Suprapubic skin (tissue), 4 donors: ENCODE measurements at regions not wholly inside any gene's neighbourhood (a gene's known extent, or its start where the extent isn't known, plus 50 kb on each side); places are given as distances from the start of the nearest gene placed in this dataset.

Source experiments
- DNase-seq, 2 donors: peaks; one replicate each; pipeline ENCODE4 v3.0.0-alpha.2; 2019; ENCODE audit warnings: low spot score in 2 of 2
- H3K27ac ChIP-seq: fragments of 200-600 bp; sonication (generic); one replicate; pipeline ENCODE4 v1.5.1; 2019
- H3K27me3 ChIP-seq: fragments of 200-600 bp; sonication (generic); one replicate; pipeline ENCODE4 v1.5.1; 2019
- H3K36me3 ChIP-seq: fragments of 200-600 bp; sonication (generic); one replicate; pipeline ENCODE4 v1.5.1; 2019
- H3K4me1 ChIP-seq: fragments of 200-600 bp; sonication (generic); one replicate; pipeline ENCODE4 v1.5.1; 2019
- H3K4me3 ChIP-seq: fragments of 200-600 bp; sonication (generic); one replicate; pipeline ENCODE4 v1.5.1; 2019; ENCODE audit warnings: mild to moderate bottlenecking
- H3K9me3 ChIP-seq: fragments of 200-600 bp; sonication (generic); one replicate; pipeline ENCODE4 v1.5.1; 2019
- EP300 ChIP-seq: sonication (generic); formaldehyde crosslinking; IDR thresholded peaks from one replicate; pipeline ENCODE4 v1.6.1; 2017; ENCODE audit warnings: antibody characterized with exemption
- POLR2A ChIP-seq, 2 donors: fragments of 450-650 bp; IDR thresholded peaks; one replicate each; pipeline ENCODE4 v1.6.1; 2017; ENCODE audit warnings: antibody characterized with exemption in 2 of 2, mild to moderate bottlenecking in 2 of 2, moderate library complexity in 2 of 2
- POLR2AphosphoS5 ChIP-seq, 3 donors: sonication (generic); formaldehyde crosslinking; IDR thresholded peaks; one replicate each; pipeline ENCODE4 v1.6.1; 2017; ENCODE audit warnings: antibody characterized with exemption in 3 of 3
- WGBS: methylation state at CpG from one replicate; pipeline ENCODE4 v1.1.5; 2018; 5-methylcytosine and 5-hydroxymethylcytosine counted together
- TF ChIP-seq, protein P1 (sequence below), 2 donors: fragments of 200-600 bp in 1 of 2; fragments of 450-650 bp in 1 of 2; sonication (generic) in 1 of 2; IDR thresholded peaks; one replicate each; pipeline ENCODE4 v1.5.1; 2016 to 2019; ENCODE audit warnings: antibody characterized with exemption in 2 of 2, mild to moderate bottlenecking in 1 of 2, moderate library complexity in 1 of 2

DNA sequence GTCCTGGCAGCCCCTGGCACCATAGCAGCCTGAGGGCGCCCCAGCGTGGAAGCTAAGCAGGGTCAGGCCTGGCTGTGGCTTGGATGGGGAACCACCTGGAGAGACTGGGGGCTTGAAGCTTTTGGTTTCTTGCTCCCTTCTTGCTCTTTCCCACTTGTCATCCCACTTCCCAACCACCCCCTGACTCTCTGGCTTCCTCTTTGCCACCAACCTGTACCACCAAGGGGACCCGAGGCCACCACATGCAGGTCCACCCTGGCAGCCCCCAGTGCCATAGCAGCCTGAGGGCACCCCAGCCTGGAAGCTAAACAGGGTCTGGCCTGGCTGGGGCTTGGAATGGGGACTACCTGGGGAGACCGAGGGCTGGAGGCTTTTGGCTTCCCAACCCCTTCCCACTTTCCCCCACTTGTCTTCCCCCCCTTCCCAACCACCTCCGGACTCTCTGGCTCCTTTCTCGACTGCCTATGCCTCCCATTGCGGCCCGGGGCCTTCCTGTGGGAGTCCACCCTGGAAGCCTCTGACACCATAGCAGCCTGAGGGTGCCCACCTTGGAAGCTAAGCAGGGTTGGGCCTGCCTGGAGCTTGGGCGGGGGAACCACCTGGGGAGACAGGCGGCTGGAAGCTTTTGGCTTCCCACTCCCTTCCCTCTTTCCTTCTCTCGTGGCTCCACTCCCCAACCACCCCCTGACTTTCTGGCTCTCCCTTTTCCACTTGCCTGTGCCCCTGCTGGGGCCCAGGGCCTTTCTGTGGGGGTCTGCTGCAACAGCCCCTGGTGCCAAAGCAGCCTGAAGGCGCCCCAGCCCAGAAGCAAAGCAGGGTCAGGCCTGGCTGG, 2294.4 kb downstream of the TP53TG3F start:
- Histone ChIP-seq H3K4me1 (no peaks in the 10 kb centered on the region), H3K36me3 (no peaks in the 10 kb centered on the region), H3K9me3 (peaks cover 12% of the 10 kb centered on the region), H3K4me3 (no peak overlapping the region), H3K27ac (no peak overlapping the region), H3K27me3 (no peaks in the 10 kb centered on the region)
- peak in 1 of 2 donors; percentile 72 for DNase-seq
- 78% methylated on average over 12 of the region's 12 CpGs for WGBS
- TF ChIP-seq EP300 (no peak), POLR2A (IDR thresholded peaks at IDR 0.05) (no peak), POLR2AphosphoS5 (IDR thresholded peaks at IDR 0.05) (no peak)
- TF ChIP-seq, protein P1, sequence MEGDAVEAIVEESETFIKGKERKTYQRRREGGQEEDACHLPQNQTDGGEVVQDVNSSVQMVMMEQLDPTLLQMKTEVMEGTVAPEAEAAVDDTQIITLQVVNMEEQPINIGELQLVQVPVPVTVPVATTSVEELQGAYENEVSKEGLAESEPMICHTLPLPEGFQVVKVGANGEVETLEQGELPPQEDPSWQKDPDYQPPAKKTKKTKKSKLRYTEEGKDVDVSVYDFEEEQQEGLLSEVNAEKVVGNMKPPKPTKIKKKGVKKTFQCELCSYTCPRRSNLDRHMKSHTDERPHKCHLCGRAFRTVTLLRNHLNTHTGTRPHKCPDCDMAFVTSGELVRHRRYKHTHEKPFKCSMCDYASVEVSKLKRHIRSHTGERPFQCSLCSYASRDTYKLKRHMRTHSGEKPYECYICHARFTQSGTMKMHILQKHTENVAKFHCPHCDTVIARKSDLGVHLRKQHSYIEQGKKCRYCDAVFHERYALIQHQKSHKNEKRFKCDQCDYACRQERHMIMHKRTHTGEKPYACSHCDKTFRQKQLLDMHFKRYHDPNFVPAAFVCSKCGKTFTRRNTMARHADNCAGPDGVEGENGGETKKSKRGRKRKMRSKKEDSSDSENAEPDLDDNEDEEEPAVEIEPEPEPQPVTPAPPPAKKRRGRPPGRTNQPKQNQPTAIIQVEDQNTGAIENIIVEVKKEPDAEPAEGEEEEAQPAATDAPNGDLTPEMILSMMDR (IDR thresholded peaks at IDR 0.05): no peak

DNA sequence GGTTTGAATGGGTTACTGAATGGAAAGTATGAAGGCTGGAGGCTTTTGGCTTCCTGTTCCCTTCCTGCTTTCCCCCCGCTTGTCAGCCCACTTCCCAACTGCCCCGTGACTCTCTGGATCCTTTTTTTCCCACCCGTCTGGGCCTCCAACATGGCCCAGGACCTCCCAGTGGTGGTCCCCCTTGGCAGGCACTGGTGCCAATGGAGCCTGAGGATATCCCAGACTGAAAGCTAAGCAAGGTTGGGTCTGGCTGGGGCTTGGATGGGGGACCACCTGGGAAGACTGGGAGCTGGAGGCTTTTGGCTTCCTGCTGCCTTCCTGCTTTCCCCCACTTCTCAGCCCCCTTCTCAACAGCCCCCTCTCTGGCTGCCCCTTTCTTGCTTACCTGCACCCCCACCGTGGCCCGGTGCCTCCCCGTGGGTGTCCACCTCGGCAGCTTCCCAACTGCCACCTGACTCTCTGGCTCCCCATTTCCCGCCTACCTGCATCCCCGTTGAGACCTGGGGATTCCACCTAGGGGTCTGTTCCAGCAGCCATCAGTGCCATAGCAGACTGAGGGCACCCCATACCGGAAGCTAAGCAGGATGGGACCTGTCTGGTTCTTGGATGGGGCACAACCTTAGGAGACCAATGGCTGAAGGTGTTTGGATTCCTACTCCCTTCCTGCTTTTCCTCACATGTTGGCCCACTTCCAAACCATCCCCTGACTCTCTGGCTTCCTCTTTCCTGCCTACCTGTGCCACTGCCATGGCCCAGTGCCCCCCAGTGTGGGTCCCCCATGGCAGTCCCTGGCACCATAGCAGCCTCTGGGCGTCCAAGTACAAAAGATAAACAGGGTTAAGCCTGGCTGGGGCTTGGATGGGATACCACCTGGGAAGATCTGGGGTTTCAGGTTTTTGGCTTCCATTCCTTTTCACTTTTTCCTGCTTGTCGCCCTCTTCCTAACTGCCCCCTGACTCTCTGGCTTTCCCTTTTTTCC, 2295.3 kb downstream of the TP53TG3F start:
- Histone ChIP-seq H3K4me1 (no peaks in the 10 kb centered on the region), H3K9me3 (peaks cover 12% of the 10 kb centered on the region), H3K36me3 (no peaks in the 10 kb centered on the region), H3K27me3 (no peaks in the 10 kb centered on the region), H3K27ac (no peak overlapping the region), H3K4me3 (no peak overlapping the region)
- 86% methylated on average over 12 of the region's 12 CpGs for WGBS
- TF ChIP-seq POLR2A (IDR thresholded peaks at IDR 0.05) (no peak), EP300 (no peak), POLR2AphosphoS5 (IDR thresholded peaks at IDR 0.05) (no peak)
- TF ChIP-seq, protein P1 (IDR thresholded peaks at IDR 0.05): no peak
- DNase-seq: peak in 1 of 2 donors; percentile 62

DNA sequence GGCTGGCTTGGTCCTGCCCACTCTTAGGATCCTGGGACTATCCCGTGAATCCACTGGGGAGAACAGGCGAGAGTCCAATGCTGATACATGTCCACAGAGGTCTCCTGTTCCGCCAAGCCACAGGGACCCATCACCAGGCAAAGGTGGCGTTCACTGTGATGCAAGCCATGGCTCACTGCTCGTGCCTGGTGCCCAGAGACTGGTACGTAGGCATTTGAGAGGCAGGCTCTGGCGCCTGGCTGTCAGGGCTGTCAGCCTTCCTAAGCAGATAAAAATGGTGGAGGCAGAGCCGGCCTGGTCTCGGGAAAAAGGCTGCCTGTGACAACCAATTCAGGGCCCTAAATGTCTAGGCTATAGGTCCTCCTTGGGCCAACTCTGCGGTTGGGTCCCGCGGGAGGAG, 2329.0 kb downstream of the TP53TG3F start:
- no peak for TF ChIP-seq POLR2AphosphoS5 (IDR thresholded peaks at IDR 0.05)
- no peak for TF ChIP-seq POLR2A (IDR thresholded peaks at IDR 0.05)
- no peak for TF ChIP-seq EP300
- TF ChIP-seq, protein P1 (IDR thresholded peaks at IDR 0.05): no peak
- H3K27ac ChIP-seq: no peak overlapping the region
- no peaks in the 10 kb centered on the region for H3K27me3 ChIP-seq
- DNase-seq: no peak
- no peak overlapping the region for H3K4me3 ChIP-seq
- H3K36me3 ChIP-seq: no peaks in the 10 kb centered on the region
- WGBS: 78% methylated on average over 8 of the region's 12 CpGs
- H3K9me3 ChIP-seq: peaks cover 11% of the 10 kb centered on the region
- no peaks in the 10 kb centered on the region for H3K4me1 ChIP-seq

DNA sequence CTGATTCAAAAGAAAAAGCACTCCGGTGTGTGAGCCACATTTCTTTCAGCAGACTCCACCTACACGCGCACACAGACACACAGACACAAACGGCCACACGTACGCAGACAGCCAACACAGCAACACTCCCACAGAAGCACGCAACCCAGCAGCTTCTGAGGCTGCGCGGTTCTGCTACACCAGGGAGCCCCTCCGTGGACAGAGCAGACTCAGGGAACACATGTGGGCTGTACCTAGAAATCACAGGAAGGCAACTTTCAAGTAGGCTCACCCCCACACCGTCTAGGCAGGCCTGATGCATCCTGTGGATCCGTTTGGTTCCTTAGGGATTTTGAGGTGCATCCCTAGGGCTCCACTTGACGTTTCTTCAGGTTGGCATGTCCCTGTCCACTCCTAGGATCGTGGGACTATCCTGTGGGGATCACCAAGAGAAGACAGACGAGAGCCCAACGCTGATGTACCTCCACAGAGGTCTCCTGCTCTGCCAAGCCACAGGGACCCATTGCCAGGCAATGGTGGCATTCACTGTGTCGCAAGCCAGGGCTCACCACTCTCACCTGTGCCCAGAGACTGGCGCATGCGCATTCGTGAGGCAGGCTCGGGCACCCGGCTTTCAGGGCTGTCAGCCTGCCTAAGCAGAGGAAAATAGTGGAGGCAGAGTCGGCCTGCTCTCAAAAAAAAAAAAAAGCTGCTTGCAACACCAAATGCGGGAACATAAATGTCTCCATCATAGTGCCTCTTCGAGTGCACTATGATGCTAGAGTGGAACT, 2333.3 kb downstream of the TP53TG3F start:
- WGBS: 83% methylated on average over 21 of the region's 25 CpGs
- no peak for DNase-seq
- peaks cover 18% of the 10 kb centered on the region for H3K9me3 ChIP-seq
- TF ChIP-seq EP300: no peak
- no peak for TF ChIP-seq POLR2A (IDR thresholded peaks at IDR 0.05)
- TF ChIP-seq POLR2AphosphoS5 (IDR thresholded peaks at IDR 0.05): no peak
- TF ChIP-seq, protein P1 (IDR thresholded peaks at IDR 0.05): no peak
- no peak overlapping the region for H3K4me3 ChIP-seq
- no peaks in the 10 kb centered on the region for H3K27me3 ChIP-seq
- H3K36me3 ChIP-seq: no peaks in the 10 kb centered on the region
- H3K4me1 ChIP-seq: no peaks in the 10 kb centered on the region
- no peak overlapping the region for H3K27ac ChIP-seq
